ENCODE measurements at regions not wholly inside any gene's neighbourhood (a gene's known extent, or its start where the extent isn't known, plus 50 kb on each side); places are given as distances from the start of the nearest gene placed in this dataset.
"Not testable (repeated sequence)": the region's sequence is repeated elsewhere in the genome, so short reads cannot be mapped to it uniquely, and the experiment has no call there.

- no peak for FAIRE-seq
Observed at GRCh38 chr12:97938031-97938430, 475.4 kb downstream of the RMST start.

DNA sequence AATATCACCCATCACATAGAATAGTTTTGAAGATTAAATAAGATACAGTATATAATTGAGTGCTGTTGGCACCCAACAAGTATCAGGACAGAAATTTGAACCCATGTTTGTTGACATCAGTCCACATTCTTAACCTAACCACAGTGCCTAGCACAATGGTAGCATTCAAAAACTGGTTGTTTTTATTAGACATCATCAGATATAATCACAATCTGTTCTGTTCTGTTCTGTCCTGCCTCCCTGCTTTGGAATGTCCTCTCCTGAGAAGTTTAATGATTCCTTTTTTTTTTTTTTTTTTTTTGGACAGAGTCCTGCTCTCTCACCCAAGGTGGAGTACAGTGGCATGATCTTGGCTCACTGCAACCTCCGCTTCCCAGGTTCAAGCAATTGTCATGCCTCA lies 476.6 kb downstream of the RMST start:
- no peak for FAIRE-seq

GRCh38 chr12:97940105-97940504 lies 477.5 kb downstream of the RMST start:
- FAIRE-seq: no peak

GRCh38 chr12:97940629-97941028 lies 478.0 kb downstream of the RMST start:
- no peak for FAIRE-seq

DNA sequence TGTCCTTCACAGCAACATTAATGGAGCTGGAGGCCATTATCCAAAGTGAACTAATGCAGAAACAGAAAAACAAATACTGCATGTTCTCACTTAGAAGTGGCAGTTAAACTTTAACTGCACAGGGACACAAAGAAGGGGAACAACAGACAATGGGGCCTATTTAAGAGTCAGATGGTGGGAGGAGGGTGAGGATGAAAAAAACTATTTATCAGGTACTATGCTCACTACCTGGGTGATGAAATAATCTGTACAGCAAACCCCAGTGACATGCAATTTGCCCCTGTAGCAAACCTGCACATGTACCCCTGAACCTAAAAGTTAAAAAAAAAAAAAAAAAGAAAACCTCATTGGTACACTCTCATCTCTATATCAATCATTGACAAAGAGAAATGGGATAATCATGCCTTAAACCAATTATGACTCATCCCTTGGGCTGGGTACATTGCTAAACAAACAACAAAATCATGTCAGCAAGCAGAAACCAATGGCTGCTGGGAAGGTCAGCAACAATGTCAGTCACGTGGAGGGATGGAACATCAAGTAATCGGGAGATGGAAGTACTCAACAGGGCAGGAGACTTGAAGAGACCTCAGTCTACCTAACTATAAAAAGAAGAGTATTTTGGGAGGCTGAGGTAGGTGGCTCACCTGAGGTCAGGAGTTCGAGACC lies 479.2 kb downstream of the RMST start:
- no peak for FAIRE-seq

DNA sequence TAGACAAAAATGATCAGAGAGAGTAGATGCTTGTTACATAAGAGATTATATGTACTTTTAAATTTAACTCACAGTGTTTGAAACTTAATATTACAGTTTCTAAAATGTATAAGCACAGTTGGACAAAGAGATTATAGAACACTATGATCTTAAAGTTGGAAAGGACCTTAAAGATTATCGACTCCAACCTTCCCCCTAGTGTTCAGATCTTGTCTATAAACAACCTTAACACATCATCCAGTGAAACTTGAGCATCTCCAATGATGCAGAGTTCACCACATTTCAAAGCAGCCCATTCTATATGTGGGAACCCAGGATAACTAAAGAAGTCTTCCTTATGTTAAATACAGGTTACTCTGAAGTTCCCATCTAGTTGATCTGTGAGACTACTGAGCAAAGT lies 480.8 kb downstream of the RMST start:
- FAIRE-seq: no peak

DNA sequence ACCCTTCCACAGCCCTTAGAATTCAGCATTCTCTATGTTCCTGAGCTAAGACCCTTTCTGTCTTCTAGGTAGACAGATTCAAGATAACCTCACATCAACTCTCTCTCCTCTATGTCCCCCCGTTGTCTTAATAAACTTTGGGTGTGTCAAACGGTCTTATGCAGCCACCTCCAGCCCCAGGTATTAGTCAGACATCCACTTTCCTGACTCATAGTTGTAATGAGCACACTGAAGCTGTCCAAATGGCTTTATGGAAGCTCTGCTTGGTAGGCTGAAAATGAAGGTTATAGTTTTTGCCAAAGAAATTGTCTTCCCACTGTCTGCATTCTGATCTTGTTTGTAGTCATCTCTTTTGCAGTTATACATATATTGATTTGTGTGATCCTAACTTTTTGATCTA lies 482.0 kb downstream of the RMST start:
- FAIRE-seq: no peak

- no peak for FAIRE-seq
Observed at GRCh38 chr12:97946701-97947100, 484.1 kb downstream of the RMST start.

GRCh38 chr12:97948591-97948990 lies 486.0 kb downstream of the RMST start:
- no peak for FAIRE-seq

DNA sequence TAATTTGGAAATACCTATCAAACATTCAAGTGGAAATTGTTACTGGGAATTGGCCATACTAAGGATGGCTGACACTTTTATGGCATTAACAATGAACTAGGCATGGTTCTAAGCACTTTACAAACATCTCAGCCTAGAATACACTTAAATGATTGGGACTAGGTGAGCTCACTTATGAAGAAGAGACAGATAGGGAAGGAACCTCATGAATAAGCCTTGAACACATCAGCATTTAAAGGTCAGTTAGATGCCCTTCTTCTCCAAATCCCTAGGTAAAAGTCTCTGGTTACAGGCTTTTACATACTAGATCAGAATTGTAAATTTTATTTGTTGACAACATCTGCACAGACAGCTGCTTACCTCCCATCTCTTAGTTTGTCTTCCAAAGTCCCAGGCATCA lies 488.6 kb downstream of the RMST start:
- FAIRE-seq: no peak

- FAIRE-seq: no peak
Observed at GRCh38 chr12:97951717-97952116, 489.1 kb downstream of the RMST start.

- no peak for FAIRE-seq
Observed at GRCh38 chr12:97957109-97957508, 494.5 kb downstream of the RMST start.

DNA sequence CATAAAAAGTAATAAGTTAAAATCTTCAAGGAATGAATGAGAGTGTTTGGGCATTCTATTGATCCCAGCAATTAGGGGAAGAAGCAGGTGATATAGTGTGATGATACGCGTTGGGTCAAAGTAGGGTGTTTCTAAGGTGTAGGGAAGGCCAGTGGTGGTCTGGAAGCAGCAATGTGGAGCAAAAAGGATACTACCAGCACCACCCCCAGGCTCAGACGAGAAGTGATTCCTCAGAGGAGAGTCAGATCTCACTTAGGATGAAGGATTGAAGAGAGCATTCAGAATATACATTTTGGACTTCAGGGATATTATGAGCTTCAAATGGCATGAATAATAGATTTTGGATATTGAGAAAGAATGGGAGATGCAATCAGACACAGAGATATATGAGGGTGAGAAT lies 497.6 kb downstream of the RMST start:
- FAIRE-seq: no peak

DNA sequence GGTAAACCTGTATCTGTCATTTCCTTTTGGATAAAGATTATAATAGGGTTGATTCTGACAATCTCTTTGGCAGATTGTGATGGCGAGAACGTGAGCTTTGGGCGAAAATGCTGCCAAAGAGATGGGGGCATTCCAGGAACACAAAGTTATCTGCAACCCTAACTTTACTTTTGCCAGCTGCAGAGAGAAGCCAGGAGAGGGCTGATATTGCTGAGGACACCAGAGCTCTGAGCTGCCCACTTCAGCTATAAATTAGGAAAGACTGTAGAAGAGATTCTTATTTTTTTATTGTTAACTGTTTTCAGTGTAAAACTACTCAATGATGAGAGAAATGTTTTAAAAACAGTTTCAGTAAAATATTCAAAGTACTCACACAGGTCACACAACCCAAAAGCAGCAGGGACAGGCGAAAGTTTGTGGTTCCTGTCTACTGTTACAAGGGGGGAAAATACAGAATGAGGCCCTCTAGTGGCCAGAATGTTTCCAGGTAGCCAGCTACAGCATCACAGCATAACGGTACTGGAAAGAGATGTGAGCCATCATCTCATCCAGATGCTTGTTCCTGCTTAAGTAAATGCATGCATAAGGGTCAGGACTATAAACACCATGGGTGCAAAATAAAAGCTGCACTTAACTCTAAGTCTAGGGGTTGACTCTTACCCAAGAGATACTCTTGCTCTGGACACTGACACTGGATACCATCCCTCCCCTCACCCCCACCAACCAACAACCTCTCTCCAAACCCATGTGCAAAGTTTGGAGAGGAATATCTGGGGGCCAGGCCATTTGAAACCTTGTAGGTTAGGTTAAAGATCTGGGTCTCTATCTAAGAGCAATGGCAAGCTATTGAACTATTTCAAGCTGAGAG lies 498.4 kb downstream of the RMST start:
- no peak for FAIRE-seq

DNA sequence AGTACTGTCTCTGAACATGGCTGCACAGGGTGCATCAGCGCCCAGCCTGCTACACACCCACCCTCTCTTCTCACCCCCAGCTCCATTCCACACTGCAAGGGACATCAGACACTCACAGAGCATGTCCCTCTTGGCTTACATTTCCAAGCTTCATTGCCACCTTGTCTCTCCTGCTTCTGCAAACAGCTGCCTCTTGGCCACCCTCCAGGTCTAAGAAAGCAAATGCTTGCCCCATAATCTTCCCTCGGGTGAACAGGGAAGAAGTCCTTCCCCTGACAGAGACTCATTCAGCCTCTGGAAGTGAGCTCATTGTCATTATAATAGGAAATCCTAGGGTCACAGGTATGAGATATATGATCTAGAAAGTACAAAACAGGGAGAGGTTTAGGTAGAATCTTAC lies 505.2 kb downstream of the RMST start:
- FAIRE-seq: no peak

DNA sequence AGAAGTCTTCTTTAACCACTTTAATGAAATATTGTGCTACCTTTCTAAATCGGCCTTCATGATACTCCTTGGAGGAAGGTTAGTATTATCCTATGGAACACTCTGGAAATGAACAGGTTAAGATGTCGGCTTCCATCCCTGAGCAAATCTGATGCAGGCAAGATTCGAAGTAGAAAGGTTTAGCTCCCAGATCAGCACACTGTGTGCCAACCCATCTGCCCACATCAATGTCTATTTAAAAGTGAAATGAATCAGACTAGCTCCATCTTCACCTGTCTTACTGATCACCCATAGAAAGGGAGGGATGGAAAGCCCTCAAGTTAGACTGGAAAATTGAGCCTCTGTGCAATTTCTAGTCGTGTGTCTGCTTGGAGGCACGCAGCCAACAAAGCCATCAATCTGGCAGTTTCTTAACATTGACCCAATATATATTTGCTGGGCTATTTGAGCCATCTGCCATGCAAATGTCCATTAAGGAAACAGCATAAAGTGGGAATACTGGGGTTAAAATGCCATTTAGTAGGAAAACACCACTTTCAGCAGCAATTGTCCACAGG lies 506.1 kb downstream of the RMST start:
- no peak for FAIRE-seq

- FAIRE-seq: no peak
Observed at GRCh38 chr12:97977870-97978405, 515.3 kb downstream of the RMST start.

GRCh38 chr12:97982684-97983083 lies 520.1 kb downstream of the RMST start:
- FAIRE-seq: no peak

- FAIRE-seq: no peak
Observed at GRCh38 chr12:97983796-97984195, 521.2 kb downstream of the RMST start.

GRCh38 chr12:97984436-97984835 lies 521.8 kb downstream of the RMST start:
- no peak for FAIRE-seq

- no peak for FAIRE-seq
Observed at GRCh38 chr12:97984974-97985580, 522.5 kb downstream of the RMST start.

DNA sequence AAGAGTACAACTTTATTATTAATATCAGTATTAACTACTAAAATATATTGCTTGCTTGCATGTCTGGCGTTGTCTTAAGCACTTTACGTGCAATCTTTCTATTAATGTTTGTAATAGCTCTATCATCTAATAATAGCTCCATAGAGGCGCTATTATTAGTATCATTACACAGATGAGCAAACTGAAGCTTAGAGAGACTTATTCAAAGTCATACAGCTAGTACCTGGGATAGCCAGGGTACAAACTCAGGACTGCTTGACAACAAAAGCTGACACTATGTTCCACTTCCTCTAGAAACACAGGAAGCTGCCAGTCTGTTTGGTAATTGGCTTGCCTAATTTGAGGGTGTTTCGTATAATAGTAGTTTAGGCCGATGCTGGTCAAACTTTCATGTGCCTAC lies 523.2 kb downstream of the RMST start:
- no peak for FAIRE-seq

GRCh38 chr12:97988588-97988987 lies 526.0 kb downstream of the RMST start:
- FAIRE-seq: not testable (repeated sequence)
